ENCODE measurements at regions not wholly inside any gene's neighbourhood (a gene's known extent, or its start where the extent isn't known, plus 50 kb on each side); places are given as distances from the start of the nearest gene placed in this dataset.

GRCh38 chr4:107318078-107318477 is 282.0 kb upstream of the DKK2 start:
- TF ChIP-seq TAF1 (IDR thresholded peaks at IDR 0.05; ENCODE audit: borderline replicate concordance, insufficient read depth, low read length) = no peak
- no peak for TF ChIP-seq POLR2AphosphoS5 (IDR thresholded peaks at IDR 0.05; ENCODE audit: low read depth, low read length)
- TF ChIP-seq FOXP2 (optimal IDR thresholded peaks at IDR 0.05; ENCODE audit: borderline replicate concordance, extremely low read depth, extremely low read length, insufficient read depth) = no peak
- no peak for TF ChIP-seq SIN3A (IDR thresholded peaks at IDR 0.05; ENCODE audit: borderline replicate concordance, insufficient read depth, low read length)
- TF ChIP-seq REST (IDR thresholded peaks at IDR 0.05; ENCODE audit: insufficient read depth in 1 of 2, low read depth in 2 of 2, low read length in 2 of 2) = no peak

GRCh38 chr4:107317611-107318010 is 281.5 kb upstream of the DKK2 start:
- no peak for TF ChIP-seq FOXP2 (optimal IDR thresholded peaks at IDR 0.05; ENCODE audit: borderline replicate concordance, extremely low read depth, extremely low read length, insufficient read depth)
- TF ChIP-seq REST (IDR thresholded peaks at IDR 0.05; ENCODE audit: insufficient read depth in 1 of 2, low read depth in 2 of 2, low read length in 2 of 2) = no peak
- no peak for TF ChIP-seq POLR2AphosphoS5 (IDR thresholded peaks at IDR 0.05; ENCODE audit: low read depth, low read length)
- TF ChIP-seq SIN3A (IDR thresholded peaks at IDR 0.05; ENCODE audit: borderline replicate concordance, insufficient read depth, low read length) = no peak
- TF ChIP-seq TAF1 (IDR thresholded peaks at IDR 0.05; ENCODE audit: borderline replicate concordance, insufficient read depth, low read length) = no peak

- TF ChIP-seq SIN3A (IDR thresholded peaks at IDR 0.05; ENCODE audit: borderline replicate concordance, insufficient read depth, low read length) (no peak), POLR2AphosphoS5 (IDR thresholded peaks at IDR 0.05; ENCODE audit: low read depth, low read length) (no peak), REST (IDR thresholded peaks at IDR 0.05; ENCODE audit: insufficient read depth in 1 of 2, low read depth in 2 of 2, low read length in 2 of 2) (no peak), TAF1 (IDR thresholded peaks at IDR 0.05; ENCODE audit: borderline replicate concordance, insufficient read depth, low read length) (no peak), FOXP2 (optimal IDR thresholded peaks at IDR 0.05; ENCODE audit: borderline replicate concordance, extremely low read depth, extremely low read length, insufficient read depth) (no peak)
Observed at GRCh38 chr4:107315584-107315983, 279.5 kb upstream of the DKK2 start.

GRCh38 chr4:107314156-107314555 is 278.0 kb upstream of the DKK2 start:
- TF ChIP-seq TAF1 (IDR thresholded peaks at IDR 0.05; ENCODE audit: borderline replicate concordance, insufficient read depth, low read length) = no peak
- no peak for TF ChIP-seq SIN3A (IDR thresholded peaks at IDR 0.05; ENCODE audit: borderline replicate concordance, insufficient read depth, low read length)
- TF ChIP-seq REST (IDR thresholded peaks at IDR 0.05; ENCODE audit: insufficient read depth in 1 of 2, low read depth in 2 of 2, low read length in 2 of 2) = no peak
- TF ChIP-seq FOXP2 (optimal IDR thresholded peaks at IDR 0.05; ENCODE audit: borderline replicate concordance, extremely low read depth, extremely low read length, insufficient read depth) = no peak
- TF ChIP-seq POLR2AphosphoS5 (IDR thresholded peaks at IDR 0.05; ENCODE audit: low read depth, low read length) = no peak

- no peak for TF ChIP-seq POLR2AphosphoS5 (IDR thresholded peaks at IDR 0.05; ENCODE audit: low read depth, low read length)
- TF ChIP-seq FOXP2 (optimal IDR thresholded peaks at IDR 0.05; ENCODE audit: borderline replicate concordance, extremely low read depth, extremely low read length, insufficient read depth) = no peak
- TF ChIP-seq TAF1 (IDR thresholded peaks at IDR 0.05; ENCODE audit: borderline replicate concordance, insufficient read depth, low read length) = no peak
- no peak for TF ChIP-seq SIN3A (IDR thresholded peaks at IDR 0.05; ENCODE audit: borderline replicate concordance, insufficient read depth, low read length)
Observed at GRCh38 chr4:107312366-107312765, 276.3 kb upstream of the DKK2 start.

Data from PFSK-1 (cell line).